GM12873 (cell line): ENCODE measurements at regions not wholly inside any gene's neighbourhood (a gene's known extent, or its start where the extent isn't known, plus 50 kb on each side); places are given as distances from the start of the nearest gene placed in this dataset.

Source experiments
- CTCF ChIP-seq: IDR thresholded peaks from 2 replicates; pipeline ENCODE4 v1.5.1; 2012; ENCODE audit warnings: low read depth, mild to moderate bottlenecking, moderate library complexity, low read length, control low read depth; ENCODE audit not compliant: insufficient read depth; ENCODE audit errors: missing control alignments

GRCh38 chr10:113298616-113299015 is 254.2 kb upstream of the HABP2 start:
- TF ChIP-seq CTCF: no peak

- no peak for TF ChIP-seq CTCF
Observed at GRCh38 chr10:113300201-113300600, 252.7 kb upstream of the HABP2 start.

- no peak for TF ChIP-seq CTCF
Observed at GRCh38 chr10:113300617-113301016, 252.2 kb upstream of the HABP2 start.

GRCh38 chr10:113301342-113301984 is 251.4 kb upstream of the HABP2 start:
- no peak for TF ChIP-seq CTCF

- TF ChIP-seq CTCF: no peak
Observed at GRCh38 chr10:113302062-113302461, 250.8 kb upstream of the HABP2 start.

GRCh38 chr10:113303544-113304146 is 249.2 kb upstream of the HABP2 start:
- TF ChIP-seq CTCF: no peak

GRCh38 chr10:113304726-113305125 is 248.1 kb upstream of the HABP2 start:
- TF ChIP-seq CTCF: no peak
